Endometrium (tissue), 2 donors: ENCODE measurements at regions not wholly inside any gene's neighbourhood (a gene's known extent, or its start where the extent isn't known, plus 50 kb on each side); places are given as distances from the start of the nearest gene placed in this dataset.

Experiments used
- FAIRE-seq: peaks from 2 replicates; lab custom pipeline; 2012; peaks lifted over from hg19 to GRCh38; lab: Jason Lieb, UNC
- donor health status: control.
- donor health status: control.

DNA sequence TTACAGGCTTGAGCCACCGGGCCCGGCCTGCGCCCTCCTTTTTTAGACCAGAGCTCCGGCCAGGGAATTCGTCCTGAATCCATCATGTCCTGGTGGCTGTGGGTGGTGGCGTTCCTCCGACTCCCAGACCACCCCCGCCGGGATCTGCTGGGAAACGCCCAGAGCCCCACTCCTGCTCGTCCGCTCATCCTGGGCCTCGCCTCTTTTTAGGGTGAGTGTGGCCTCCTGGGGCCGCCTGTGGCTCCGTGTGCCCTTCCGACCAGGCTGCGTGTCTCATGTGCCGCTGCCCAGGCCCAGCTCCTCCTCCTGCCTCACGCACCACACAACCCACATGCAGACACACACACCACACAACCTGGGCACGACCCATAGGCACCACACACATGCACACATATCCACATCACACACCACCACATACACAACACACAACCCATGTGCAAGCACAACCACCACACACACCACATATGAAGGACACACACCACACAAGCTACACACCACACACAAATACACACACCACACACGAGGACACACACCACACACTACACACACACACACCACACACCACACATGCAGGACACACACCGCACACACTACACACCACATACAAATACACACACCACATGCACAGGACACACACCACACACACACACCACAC is 946.2 kb downstream of the BRD1 start:
- FAIRE-seq: no peak

DNA sequence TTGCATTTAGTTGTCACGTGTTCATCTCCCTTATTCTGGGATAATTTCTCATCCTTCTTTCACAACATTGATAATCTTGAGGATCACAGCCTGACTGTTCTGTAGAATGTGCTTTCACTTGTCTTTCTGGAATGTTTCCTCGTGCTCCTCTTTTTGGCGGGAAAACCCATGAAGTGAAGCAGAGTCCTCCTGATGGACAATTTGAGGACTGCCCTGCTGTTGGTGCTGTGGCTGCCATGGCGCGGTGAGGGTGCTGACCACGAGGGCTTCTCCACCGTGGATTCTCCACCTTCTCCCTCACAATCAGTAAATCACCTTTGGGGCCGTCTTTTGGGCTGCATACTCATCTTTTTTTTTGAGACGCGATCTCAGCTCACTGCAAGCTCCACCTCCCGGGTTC is 946.9 kb downstream of the BRD1 start:
- no peak for FAIRE-seq

DNA sequence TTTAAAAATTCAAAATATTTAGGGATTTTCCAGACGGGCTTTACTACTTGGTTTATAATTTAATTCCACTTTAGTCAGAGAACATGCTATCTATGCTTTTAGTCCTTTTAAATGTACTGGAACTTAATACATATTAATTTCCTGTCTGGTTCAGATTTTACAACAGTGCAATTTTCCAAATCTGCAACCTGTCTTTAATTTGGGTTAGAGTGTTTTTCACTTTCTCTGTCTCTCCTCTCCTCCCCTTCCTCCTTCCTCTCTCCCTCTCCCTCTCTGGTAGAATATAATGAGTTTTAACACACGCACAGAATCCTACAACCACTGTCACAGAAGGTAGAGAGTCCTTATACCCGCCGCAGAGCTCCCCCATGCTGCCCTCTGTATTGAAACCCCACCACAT is 950.7 kb downstream of the BRD1 start:
- no peak for FAIRE-seq

DNA sequence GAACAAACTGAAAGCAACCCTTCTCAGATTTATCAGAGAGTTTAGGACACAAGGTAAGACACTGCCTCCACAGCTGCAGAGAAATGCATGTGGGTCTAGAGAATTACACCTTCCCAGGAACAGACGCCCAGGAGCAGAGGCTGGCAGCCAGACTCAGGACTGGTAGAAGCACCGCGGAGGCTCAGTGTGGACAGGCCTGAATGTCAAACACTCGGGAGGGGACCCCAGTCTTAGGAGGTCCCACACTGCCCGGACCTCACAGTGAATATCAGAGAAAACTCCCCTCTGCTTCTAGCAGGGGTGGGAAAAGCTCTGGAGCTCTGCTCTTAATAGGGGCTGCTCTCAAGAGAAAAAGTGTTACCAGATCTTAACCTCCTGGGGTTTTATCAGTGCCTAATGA is 952.7 kb downstream of the BRD1 start:
- FAIRE-seq: no peak

DNA sequence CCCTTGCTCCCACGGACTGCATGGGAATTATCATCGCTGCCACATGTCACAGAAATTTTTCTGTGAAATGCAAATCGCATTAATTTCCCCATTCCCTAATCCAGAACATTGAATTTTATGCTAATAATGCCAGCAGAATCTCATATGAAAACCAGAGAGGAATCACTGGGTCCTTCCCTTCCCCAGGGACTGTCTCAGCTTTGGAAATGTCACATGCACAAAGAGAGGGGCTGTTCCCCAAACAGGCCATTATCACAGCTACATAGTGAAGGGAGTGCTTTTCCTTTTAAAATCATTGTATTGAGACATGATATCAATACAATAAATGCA is 954.5 kb downstream of the BRD1 start:
- no peak for FAIRE-seq

DNA sequence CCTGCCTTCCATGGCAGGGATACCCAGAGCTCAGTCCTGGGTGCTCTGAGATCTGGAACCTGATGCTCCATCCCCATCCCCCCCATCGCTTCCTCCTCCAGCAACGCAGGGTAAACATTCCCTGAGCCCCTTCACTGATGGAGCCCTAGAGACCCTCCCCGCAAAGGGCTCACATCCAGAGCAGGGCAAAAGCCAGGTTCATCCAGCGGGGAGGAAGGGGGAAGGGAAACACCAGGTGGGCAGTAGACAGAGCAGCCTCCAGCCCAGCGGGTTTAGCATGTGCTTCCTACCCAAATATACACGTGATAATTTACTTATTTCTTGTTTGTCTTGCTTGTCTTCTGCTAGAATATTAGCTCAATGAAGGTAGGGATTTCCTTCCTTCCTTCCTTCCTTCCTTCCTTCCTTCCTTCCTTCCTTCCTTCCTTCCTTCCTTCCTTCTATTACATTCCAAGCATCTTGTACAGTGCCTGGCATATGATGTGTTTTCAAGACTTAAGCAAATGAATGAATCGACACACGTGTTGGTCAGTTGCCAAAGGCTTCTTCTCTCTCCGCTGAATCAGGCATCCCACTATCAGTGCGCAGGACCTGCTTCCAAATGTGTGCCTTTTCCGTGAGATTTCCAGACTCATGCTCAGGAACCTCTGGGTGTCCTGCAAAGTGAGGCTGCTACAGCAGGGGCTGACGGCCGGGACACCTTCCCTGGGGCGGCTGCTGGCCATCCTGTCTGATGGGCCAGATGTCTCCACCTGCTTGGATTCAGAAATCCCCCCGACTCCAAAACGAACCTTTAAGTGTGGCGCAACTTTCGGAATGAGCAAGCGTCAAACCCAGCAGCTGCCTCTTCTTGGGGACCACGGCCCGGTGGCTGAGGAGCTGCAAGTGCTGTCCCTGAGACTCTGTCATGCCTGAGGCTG is 955.1 kb downstream of the BRD1 start:
- no peak for FAIRE-seq

DNA sequence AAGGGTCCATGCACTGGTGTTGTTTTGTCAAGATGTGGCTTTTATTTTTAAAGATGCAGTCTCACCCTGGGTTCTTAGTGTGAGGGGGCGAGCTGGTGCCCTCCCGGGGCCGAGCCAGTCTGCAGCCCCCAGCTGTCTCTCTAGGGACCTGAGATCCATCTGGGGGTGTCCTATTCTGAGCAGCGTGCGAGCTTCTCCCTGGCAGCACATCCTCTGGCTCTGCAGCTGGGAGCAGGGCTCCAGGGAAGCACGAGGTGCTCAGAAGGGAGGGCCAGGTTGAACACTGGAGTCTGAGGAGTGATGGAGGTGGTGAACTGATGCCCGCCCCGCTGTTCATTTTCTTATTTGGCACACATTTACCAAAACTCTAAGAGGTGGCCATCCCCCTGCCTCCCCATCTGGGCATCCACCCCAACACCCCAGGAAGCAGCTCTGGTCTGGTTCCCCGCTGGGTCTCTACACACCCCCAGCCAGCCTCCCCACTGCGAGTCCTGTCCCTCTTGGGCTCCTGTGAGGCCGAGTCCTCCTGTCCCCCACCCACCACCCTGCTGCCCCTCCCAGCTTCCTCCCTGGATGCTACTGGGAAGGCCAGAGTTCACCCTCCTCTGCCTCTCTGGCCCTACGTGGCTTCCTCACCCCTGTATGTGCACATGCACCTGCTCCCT is 956.4 kb downstream of the BRD1 start:
- no peak for FAIRE-seq

DNA sequence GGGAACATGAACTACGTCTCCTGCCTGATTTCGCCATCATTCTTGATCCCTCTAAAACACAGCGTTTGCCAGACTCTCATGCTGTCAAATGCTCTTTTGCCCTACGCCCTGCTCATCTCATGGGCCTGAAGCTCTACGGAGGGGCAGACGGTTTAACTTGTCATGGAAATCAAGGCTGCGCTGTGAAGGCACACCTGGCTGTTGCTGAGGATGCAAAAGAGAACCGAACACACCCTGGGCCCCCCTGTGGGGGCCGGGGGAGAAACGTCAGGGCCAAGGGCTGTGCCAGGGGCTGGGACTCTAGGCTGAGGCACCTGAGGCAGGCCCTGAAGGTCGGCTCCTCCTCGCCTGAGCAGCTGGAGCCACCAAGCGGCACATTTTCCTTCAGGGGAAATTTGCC is 957.2 kb downstream of the BRD1 start:
- no peak for FAIRE-seq

DNA sequence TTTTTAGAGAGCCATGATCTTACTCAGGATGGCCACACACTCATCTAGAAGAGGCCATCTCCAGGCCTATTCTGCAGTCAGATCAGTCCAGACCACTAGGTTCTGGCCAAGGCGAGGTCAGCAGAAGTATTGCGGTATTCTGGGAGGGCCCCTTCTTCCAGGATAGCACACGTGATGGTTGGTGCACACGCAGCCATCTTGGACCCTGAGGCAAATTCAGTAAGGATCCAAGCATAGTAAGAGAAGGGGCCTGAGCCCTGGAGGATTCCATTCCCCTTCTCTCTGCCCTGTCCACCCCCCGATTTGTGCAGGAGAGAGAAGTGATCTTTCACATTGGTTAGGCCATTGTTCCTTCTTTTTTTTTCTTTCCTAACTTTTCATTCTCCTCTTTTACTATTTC is 957.9 kb downstream of the BRD1 start:
- FAIRE-seq: no peak

DNA sequence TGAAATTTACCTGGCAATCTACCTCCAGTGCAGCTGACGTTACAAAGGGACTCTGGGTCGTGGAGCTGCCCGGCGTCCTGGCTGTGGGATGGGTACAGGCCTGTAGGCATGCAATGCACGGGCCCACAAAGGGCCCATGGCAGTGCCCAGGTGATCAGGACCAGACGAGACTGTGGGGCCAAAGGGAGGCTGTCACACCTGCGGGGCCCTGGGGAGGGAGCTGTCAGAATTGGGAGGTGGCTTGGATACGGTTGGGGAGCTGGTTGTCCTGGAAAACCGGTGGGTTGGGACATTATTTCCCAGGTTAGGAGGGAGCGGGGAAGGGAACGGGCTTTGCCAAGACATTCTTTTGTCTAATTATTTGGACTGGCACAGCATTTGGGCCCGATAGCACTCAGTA is 958.5 kb downstream of the BRD1 start:
- no peak for FAIRE-seq

DNA sequence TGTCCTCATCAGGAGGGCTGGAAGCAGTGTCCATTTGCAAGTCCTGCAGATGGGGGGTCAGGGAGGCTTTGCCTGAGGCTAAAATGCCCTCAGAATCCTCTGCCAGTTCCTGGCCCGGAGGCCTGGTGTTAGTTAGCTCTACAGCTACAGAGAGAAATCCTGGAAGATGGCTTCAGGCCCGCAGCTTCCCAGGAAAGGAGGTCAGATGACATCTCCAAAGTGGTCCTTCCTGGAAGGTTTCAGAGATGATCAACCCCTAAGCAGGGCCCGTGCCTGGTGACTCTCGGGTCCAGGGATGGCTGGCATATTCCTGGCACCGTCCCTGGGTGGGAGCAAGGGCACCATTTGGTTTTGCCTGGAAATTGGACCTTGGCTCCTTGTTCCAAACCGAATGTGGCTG is 959.1 kb downstream of the BRD1 start:
- FAIRE-seq: no peak

DNA sequence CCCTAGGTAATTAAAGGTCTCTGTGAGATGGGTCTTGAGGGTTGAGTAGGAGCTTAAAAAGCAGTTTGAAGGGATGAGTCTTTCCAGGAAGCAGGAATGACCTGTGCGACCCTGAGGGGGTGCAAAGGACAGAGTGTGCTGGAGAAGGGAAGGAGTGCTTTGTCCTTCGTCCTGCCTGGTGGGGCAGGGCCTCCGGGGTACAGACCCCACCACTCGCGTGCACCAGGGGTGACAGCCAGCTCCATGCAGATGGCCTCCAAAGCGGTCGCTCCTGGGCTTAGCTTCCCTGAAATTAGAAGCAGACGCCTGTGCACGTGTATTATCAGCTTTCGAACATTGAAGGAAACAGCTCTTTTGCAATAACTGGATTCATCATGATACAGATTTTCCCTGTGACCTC is 959.8 kb downstream of the BRD1 start:
- FAIRE-seq: no peak

DNA sequence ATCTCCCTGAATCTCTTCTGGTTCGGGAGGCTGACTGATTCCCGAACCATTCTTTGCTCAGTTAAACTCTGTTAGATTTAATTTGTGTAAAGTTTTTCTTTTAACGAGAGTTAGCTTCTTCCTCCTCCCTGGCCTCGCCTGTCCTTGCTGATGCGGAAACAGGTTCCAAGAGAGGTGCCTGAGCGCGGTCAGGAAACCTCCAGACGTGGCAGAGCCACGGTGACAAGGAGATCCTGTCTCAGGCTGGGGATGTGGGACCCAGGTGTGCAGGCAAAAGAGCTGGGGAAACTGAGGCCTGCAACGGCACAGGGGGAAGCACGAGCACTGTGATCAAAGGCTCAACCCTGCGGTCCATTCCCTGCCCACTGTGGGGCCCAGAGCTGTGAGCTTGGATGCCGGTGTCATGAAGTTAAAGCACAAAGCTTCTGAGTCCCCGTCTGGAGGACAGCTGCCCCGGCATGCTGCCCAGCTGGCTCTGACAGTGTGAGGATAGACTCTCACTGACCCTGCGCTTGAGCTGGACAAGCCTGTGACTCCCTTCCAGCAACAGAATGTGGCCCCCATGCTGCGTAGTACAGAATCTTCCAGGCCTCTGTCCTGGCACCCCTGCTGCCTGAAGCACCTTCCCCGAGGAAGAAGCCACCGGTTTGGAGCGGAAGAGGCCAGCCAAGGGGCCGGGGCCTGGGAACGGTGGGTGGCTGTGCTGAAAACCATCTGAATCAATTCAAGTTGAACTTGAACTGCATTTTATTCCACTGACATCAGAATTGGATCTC is 960.6 kb downstream of the BRD1 start:
- no peak for FAIRE-seq

DNA sequence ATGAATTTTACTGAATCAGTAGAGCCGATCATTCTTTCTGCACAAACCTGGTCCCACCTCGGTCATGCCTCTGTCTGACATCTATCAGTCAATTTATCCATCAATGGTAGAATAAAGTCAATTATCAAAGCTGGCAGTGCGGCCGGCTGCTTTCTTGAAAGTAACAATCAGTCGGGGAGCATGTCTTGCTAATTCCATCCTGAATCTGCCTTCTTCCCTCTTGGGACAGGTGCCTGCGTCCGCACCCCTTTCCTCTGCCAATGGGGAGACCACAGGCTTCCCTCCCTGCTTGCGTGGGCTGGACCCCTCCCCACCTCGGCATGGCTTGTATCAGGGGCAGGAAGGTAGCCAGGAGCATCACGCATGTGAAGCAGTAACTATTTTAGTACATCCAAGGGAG is 962.9 kb downstream of the BRD1 start:
- FAIRE-seq: no peak

DNA sequence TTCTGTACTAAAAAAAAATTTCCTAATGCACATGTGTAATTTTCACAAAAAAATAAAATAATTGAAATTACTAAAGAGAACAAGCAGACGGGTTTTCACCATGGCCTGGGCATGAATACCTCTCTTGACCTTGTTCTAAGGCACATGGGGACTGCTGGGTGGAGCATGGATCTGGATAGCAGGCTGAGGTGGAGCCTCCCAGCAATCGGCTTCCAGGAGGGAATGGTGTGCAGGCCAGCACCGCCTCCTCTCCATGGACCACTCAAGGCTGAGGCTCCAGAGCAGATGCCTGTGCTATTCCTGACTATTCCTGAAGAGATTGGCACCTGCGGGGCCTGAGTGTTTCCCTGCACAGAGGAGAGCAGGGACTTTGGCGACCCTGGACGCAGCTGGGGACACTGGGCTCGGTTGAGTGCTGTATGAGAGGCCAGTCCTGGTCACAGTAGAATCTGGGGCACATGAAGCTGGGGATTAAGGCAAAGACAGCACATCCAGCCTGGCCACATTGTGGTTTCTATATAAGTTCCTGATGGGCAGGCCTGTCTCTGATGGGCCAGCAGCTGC is 963.6 kb downstream of the BRD1 start:
- no peak for FAIRE-seq

DNA sequence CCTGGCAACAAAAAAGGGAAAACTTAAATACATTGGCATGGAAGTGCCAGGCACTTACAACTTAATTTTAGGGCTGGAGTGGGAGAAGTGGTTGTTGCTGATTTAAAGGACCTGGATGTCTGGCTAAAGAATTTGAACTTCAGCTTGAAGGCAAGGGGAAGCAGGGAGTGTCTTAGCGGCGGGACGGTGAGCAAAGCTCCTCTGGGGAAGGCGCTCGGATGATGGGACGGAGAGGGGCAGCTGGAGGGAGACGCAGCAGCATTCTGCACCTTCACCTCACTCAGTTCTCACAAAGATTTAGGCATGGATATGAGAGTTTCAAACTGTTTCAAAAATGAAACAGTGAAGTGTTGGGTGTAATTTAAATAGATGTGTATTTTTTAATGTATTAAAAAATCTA is 967.1 kb downstream of the BRD1 start:
- no peak for FAIRE-seq

DNA sequence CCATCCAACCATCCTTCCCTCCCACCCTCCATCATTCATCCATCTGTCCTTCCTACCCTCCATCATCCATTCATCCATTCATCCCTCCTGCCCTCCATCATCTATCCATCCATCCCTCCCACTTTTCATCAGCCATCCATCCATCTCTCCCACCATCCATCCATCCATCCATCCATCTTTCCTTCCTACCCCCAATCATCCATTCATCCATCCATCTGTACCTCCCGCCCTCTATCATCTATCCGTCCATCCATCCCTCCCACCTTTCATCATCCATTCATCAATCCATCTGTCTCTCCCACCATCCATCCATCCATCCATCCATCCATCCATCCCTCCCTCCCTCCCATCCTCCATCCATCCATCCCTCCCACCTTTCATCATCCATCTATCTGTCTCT is 968.8 kb downstream of the BRD1 start:
- FAIRE-seq: no peak

DNA sequence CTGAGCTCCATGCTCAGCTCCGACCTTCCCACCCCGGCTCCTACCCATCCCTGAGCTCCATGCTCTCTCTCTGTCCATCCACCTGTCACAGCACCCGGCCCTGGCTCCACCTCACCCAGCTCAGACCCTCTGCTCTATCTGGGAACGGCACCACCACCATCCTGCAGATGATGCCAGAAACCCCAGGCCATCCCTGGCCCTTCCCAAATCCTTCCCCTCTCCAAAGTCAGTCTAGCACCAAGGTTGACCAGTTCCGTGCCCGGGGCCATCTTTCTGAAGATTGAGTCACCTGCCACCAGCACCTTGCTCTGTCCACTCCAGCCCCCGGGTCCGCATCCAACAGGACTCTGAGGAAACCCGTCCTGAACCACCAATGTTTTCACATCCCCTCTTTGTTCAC is 969.6 kb downstream of the BRD1 start:
- FAIRE-seq: no peak

DNA sequence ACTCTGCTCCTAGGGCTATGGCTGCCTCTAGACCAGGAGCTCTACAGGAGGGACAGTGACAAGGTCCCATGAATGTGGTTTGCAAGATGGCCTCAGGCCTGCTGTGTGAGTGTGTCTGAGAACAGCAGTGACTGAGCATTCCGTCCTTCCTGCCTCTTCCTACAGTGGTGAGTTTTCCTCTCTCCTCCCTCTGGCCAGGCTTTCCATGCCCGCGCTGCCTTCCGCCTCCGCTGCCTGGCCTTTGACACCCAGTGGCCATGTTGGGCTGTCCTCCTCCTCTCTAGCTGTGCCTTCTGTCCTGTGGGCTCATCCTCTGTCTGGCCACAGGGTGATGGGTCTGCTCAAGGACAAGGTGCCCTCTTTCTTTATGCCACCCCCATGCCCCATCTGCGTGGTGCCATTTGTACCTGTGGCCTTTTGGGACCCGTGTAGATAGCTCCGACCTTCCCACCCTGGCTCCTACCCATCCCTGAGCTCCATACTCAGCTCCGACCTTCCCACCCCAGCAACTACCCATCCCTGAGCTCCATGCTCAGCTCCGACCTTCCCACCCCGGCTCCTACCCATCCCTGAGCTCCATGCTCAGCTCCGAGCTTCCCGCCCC is 970.4 kb downstream of the BRD1 start:
- no peak for FAIRE-seq

DNA sequence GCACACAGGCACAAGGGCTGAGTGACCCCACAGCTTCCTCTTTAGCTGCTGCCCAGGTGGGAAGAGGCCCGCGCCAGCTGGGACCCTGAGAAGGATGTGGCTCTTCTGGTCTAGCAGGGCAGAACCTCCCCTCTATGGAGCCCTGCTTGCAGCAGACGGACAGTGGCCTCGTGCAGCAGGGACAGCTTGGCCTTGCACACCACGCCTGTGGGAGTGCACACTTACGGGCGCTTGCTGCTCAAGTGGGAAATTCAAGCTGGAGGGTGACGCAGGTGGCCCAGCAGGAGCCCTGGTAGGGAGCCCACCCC is 971.4 kb downstream of the BRD1 start:
- no peak for FAIRE-seq

DNA sequence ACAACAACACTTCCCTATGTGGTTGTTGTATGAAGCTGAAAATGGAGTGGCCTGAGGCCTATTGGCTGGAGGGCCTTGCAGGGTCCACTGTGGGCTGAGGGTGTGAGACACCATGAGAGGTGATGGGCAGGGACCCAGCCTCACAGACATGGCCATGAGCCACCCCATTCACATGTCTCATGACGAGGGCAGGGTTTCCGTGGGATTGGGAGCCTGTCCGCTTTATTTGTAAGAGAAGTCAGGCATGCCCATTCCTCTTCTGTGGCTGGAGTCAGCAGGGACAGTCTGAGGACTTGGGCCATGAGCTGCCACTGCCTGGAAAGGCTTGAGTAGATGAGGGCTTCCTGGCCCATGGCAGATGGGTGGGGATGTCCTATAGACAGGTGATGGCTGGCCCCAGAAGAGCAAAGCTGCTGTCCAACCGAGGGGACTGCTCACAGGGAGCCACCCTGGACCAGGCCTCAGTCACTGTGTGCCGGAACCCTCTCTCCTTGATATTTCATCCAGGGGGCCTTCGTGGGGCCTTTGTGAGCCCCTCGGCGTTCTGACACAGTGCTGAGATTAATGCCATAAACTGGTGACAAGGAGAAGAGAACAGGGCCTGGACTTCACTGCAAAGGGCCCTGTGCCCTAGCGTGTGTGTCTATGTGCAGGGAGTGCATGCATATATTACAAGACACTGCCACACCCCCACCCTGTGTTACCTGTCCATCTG is 971.9 kb downstream of the BRD1 start:
- no peak for FAIRE-seq
